Right lobe of liver (tissue), 6 donors: ENCODE measurements at regions not wholly inside any gene's neighbourhood (a gene's known extent, or its start where the extent isn't known, plus 50 kb on each side); places are given as distances from the start of the nearest gene placed in this dataset.
"Not testable (repeated sequence)": the region's sequence is repeated elsewhere in the genome, so short reads cannot be mapped to it uniquely, and the experiment has no call there.

Experiments
- ATAC-seq, 4 donors: fragments of 200-7000 bp; cut with Tn5 transposase; one replicate each; pipeline ENCODE4 v1.9.1; 2020; ENCODE audit warnings: mild to moderate bottlenecking in 4 of 4, moderate library complexity in 4 of 4
- DNase-seq, 3 donors: peaks; one replicate each; pipeline ENCODE4 v3.0.0-alpha.2; 2020
- H3K27ac ChIP-seq, 3 donors: fragments of 200-600 bp; one replicate each; pipeline ENCODE4 v1.8.0; 2022
- H3K27me3 ChIP-seq, 2 donors: fragments of 200-600 bp; one replicate each; pipeline ENCODE4 v1.8.0; 2022
- H3K36me3 ChIP-seq, 4 donors: fragments of 200-600 bp; sonication (generic) in 1 of 4; one replicate each; pipeline versions ENCODE4 v1.5.1 to v1.8.0; 2017 to 2022; ENCODE audit warnings: control low read depth in 1 of 4
- H3K4me1 ChIP-seq, 4 donors: fragments of 200-600 bp; sonication (generic) in 1 of 4; one replicate each; pipeline versions ENCODE4 v1.5.1 to v1.8.0; 2017 to 2022; ENCODE audit warnings: control low read depth in 1 of 4
- H3K4me3 ChIP-seq, 3 donors: fragments of 200-600 bp; one replicate each; pipeline ENCODE4 v1.8.0; 2022
- H3K9me3 ChIP-seq, 4 donors: fragments of 200-600 bp; sonication (generic) in 1 of 4; one replicate each; pipeline versions ENCODE4 v1.5.1 to v1.8.0; 2017 to 2022; ENCODE audit warnings: control low read depth in 1 of 4
- CTCF ChIP-seq, 4 donors: fragments of 200-600 bp in 3 of 4; fragments of 450-650 bp in 1 of 4; IDR thresholded peaks; one replicate each; pipeline versions ENCODE4 v1.5.1 to v1.8.0; 2016 to 2022; ENCODE audit warnings: antibody characterized with exemption in 4 of 4, mild to moderate bottlenecking in 2 of 4
- POLR2A ChIP-seq: fragments of 450-650 bp; IDR thresholded peaks from one replicate; pipeline ENCODE4 v1.6.1; 2017; ENCODE audit warnings: antibody characterized with exemption, mild to moderate bottlenecking
- WGBS: methylation state at CpG from one replicate; pipeline ENCODE4 v1.1.6; 2018; ENCODE audit warnings: low coverage, low lambda C conversion rate; ENCODE audit not compliant: insufficient coverage; ENCODE audit errors: missing lambda C conversion rate; 5-methylcytosine and 5-hydroxymethylcytosine counted together
- intact Hi-C, 2 donors: fragments of 100-400 bp; cut with DNase I; formaldehyde crosslinking; loops; one replicate each; pipeline versions ENCODE4 v1.11.2 to v1.14.1; 2022
- donor health status: DM: no; HTN: yes; CAD: no.
- donor health status: DM: no; HTN: no; CAD: no.
- donor health status: DM: no; HTN: no; CAD: no.
- donor health status: DM: no; HTN: yes; CAD: no.
- donor health status: DM: no; HTN: yes; CAD: no.

GRCh38 chr1:143717434-143717833, 254.4 kb downstream of the FAM72C start:
- no peaks in the 10 kb centered on the region for H3K4me1 ChIP-seq
- TF ChIP-seq POLR2A = no peak
- no peaks in the 10 kb centered on the region for H3K36me3 ChIP-seq
- ATAC-seq (no peak), DNase-seq (no peak)
- H3K27me3 ChIP-seq = no peaks in the 10 kb centered on the region
- H3K27ac ChIP-seq = no peak overlapping the region
- intact Hi-C loops = no loop called here
- no peaks in the 10 kb centered on the region for H3K9me3 ChIP-seq
- 60% methylated on average over 12 of the region's 21 CpGs for WGBS
- no peak overlapping the region for H3K4me3 ChIP-seq

GRCh38 chr1:143714913-143715312, 256.9 kb downstream of the FAM72C start:
- H3K27me3 ChIP-seq, H3K9me3 ChIP-seq, intact Hi-C loops, H3K4me3 ChIP-seq, H3K36me3 ChIP-seq, H3K4me1 ChIP-seq, H3K27ac ChIP-seq: not testable (repeated sequence)
- ATAC-seq (peak in 2 of 4 donors; percentile 49 to 71), DNase-seq (peak in 2 of 3 donors; percentile 52 to 57)
- 20% methylated on average over 1 of the region's 4 CpGs for WGBS

GRCh38 chr1:143709606-143710259, 262.1 kb downstream of the FAM72C start:
- WGBS = 38% methylated on average over 8 of the region's 10 CpGs
- TF ChIP-seq CTCF (IDR thresholded peaks at IDR 0.05) = peak; percentile 39 to 71 (median 52)
- H3K36me3 ChIP-seq, H3K9me3 ChIP-seq, H3K27me3 ChIP-seq, H3K4me1 ChIP-seq, H3K27ac ChIP-seq, H3K4me3 ChIP-seq, intact Hi-C loops: not testable (repeated sequence)
- ATAC-seq (peak; percentile 59 to 82 (median 67)), DNase-seq (peak in 1 of 3 donors; percentile 54)

GRCh38 chr1:143702739-143703138, 269.0 kb downstream of the FAM72C start:
- intact Hi-C loops, H3K27me3 ChIP-seq, ATAC-seq, H3K9me3 ChIP-seq, H3K27ac ChIP-seq, H3K4me3 ChIP-seq, DNase-seq, H3K4me1 ChIP-seq, H3K36me3 ChIP-seq: not testable (repeated sequence)
- WGBS = no CpG with 5 or more reads among the region's 27 CpGs

- intact Hi-C loops = no loop called here
- WGBS = 6% methylated on average over 18 of the region's 20 CpGs
- TF ChIP-seq CTCF (IDR thresholded peaks at IDR 0.05) (no peak), POLR2A (no peak)
Measured at GRCh38 chr1:143699731-143700130, 272.1 kb downstream of the FAM72C start.

GRCh38 chr1:143699115-143699514, 272.7 kb downstream of the FAM72C start:
- DNase-seq (no peak), ATAC-seq (peak in 1 of 4 donors; percentile 43)
- Histone ChIP-seq H3K27ac (no peak overlapping the region), H3K4me3 (no peak overlapping the region), H3K9me3 (no peaks in the 10 kb centered on the region), H3K27me3 (no peaks in the 10 kb centered on the region), H3K36me3 (no peaks in the 10 kb centered on the region), H3K4me1 (no peaks in the 10 kb centered on the region)
- intact Hi-C loops = no loop called here
- WGBS = 6% methylated on average over 17 of the region's 17 CpGs
- TF ChIP-seq CTCF (IDR thresholded peaks at IDR 0.05) = no peak
- TF ChIP-seq POLR2A = no peak

More at GRCh38 chr1:143699731-143700130, 272.1 kb downstream of the FAM72C start:
- Histone ChIP-seq H3K4me1 (no peaks in the 10 kb centered on the region), H3K27ac (no peak overlapping the region), H3K9me3 (no peaks in the 10 kb centered on the region), H3K36me3 (no peaks in the 10 kb centered on the region), H3K4me3 (no peak overlapping the region), H3K27me3 (no peaks in the 10 kb centered on the region)
- no peak for ATAC-seq
- DNase-seq = no peak
